Tongue (tissue), 1 donor: ENCODE measurements at regions not wholly inside any gene's neighbourhood (a gene's known extent, or its start where the extent isn't known, plus 50 kb on each side); places are given as distances from the start of the nearest gene placed in this dataset.
A peak's percentile ranks its signal among the peaks of the same experiment; 100 is the strongest.
"Not testable (repeated sequence)": the region's sequence is repeated elsewhere in the genome, so short reads cannot be mapped to it uniquely, and the experiment has no call there.

Source experiments
- DNase-seq: peaks from one replicate; pipeline ENCODE4 v3.0.0-alpha.2; 2015

DNA sequence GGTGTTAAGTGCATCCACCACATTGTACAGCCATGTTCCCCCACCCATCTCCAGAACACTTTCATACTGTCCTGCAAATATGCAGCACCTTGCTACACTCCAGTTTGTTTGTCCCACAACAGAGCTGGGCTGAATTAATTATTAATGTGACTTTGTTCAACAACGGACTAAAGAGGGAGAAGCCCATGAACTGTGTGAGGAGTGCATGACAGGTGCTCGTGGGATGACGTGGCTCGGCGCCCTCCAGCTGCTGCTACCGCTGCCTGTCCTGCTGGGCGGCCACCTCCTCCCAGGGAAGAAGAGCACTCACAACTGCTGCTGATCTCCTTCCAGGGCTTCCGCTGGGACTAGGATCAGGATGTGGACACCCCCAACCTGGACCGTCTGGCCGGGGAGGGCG, 111.2 kb upstream of the DEFB108B start:
- DNase-seq = not testable (repeated sequence)

DNA sequence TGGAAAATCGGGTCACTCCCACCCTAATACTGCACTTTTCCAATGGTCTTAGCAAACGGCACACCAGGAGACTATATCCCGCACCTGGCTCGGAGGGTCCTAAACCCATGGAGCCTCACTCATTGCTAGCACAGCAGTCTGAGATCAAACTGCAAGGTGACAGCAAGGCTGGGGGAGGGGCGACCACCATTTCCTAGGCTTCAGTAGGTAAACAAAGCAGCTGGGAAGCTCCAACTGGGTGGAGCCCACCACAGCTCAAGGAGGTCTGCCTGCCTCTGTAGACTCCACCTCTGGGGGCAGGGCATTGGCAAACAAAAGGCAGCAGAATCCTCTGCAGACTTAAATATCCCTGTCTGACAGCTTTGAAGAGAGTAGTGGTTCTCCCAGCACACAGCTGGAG, 109.0 kb upstream of the DEFB108B start:
- not testable (repeated sequence) for DNase-seq

DNA sequence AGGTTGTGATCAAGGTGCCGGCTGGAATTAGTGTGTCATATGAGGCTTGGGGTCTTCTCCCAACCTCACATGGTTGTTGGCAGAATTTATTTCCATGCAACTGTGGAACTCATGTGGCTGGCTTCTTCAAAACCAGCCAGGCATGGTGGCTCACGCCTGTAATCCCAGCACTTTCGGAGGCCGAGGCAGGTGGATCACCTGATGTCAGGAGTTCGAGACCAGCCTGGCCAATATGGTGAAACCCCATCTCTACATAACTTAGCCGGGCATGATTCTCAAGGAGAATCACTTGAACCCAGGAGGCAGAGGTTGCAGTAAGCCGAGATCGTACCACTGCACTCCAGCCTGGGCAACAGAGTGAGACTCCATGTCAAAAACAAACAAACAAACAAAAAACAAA, 102.3 kb upstream of the DEFB108B start:
- DNase-seq = not testable (repeated sequence)

DNA sequence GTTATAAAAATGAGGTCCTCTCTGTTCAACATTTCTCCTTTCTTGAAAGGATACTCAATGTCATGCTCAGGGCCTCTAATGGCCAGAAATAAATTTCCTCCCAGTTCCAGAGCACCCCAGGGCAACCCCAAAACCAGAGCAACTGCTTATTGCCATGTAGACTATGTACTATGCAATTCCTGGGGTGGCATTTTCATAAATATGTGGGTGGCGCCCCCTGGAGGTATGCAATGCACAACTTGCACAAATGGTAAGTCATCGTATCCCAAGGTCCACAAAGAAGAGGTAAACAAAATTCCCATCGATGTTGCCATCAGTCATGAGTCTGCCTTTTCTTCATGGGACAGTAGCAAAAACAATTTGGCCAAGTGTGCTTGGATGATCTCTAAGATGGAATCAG, 98.6 kb upstream of the DEFB108B start:
- not testable (repeated sequence) for DNase-seq

DNA sequence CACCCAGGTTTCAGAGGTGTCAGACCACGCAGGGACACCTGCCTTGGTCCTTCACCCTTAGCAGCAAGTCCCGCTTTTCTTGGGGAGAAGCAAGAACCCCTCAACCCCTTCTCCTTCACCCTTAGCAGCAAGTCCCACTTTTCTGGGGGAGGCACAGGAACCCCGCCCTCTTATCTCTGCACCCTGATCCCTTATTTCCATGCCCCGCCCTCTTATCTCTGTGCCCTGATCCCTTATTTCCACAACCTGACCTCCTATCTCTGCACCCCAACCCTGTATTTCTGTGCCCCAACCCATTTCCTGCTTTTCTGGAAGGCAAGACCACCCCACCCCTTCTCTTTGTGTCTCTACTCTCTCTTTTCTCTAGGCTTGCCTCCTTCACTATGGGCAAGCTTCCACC, 94.7 kb upstream of the DEFB108B start:
- not testable (repeated sequence) for DNase-seq

DNA sequence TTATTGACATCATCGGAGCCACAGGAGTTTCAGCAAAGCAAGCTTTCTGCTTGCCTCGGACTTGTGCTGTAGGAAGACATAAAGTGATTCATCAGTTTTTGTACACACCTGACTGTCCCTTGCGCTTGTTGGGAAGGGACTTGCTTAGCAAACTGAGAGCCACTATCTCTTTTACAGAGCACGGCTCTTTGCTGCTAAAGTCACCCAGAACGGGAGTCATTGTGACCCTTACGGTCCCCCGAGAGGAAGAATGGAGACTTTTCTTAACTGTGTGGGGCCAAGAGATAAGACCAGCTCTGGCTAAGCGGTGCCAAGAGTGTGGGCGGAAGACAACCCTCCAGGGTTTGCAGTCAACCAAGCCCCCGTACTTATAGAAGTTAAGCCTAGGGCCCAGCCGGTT, 89.6 kb upstream of the DEFB108B start:
- not testable (repeated sequence) for DNase-seq

DNA sequence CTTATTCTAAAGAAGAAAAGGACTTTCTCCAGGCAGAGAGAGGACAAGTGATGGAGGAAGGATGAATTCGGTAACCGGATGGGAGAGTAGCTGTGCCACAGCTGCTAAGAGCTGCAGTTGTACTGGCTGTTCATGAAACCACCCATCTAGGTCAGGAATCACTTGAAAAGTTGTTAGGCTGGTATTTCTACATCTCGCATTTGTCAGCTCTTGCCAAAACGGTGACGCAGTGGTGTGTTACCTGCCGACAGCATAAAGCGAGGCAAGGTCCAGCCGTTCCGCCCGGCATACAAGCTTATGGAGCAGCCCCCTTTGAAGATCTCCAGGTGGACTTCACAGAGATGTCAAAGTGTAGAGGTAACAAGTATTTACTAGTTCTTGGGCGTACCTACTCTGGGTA, 87.3 kb upstream of the DEFB108B start:
- DNase-seq = not testable (repeated sequence)

DNA sequence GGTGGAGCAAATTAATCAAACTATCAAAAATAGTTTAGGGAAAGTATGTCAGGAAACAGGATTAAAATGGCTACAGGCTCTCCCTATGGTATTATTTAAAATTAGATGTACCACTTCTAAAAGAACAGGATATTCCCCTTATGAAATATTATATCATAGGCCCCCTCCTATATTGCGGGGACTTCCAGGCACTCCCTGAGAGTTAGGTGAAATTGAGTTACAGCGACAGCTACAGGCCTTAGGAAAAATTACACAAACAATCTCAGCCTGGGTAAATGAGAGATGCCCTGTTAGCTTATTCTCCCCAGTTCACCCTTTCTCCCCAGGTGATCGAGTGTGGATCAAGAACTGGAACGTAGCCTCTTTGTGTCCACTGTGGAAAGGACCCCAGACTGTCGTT, 86.7 kb upstream of the DEFB108B start:
- not testable (repeated sequence) for DNase-seq

DNA sequence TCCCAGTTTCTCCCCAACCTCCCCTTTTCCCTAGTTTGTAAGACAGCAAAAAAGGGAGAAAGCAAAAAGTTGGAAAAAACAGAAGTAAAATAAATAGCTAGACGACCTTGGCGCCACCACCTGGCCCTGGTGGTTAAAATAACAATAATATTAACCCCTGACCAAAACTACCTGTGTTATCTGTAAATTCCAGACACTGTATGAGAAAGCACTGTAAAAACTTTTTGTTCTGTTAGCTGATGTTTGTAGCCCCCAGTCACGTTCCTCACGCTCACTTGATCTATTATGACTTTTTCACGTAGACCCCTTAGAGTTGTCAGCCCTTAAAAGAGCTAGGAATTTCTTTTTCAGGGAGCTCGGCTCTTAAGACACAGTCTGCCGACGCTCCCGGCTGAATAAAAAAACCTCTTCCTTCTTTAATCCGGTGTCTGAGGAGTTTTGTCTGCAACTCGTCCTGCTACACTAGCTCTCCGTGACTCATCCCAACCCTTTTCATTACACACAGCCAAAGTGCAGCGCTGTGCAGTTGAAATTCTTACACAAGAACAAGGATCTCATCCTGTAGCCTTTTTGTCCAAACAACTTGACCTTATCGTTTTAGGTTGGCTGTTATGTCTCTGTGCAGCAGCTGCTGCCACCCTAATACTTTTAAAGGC, 83.9 kb upstream of the DEFB108B start:
- DNase-seq = not testable (repeated sequence)

DNA sequence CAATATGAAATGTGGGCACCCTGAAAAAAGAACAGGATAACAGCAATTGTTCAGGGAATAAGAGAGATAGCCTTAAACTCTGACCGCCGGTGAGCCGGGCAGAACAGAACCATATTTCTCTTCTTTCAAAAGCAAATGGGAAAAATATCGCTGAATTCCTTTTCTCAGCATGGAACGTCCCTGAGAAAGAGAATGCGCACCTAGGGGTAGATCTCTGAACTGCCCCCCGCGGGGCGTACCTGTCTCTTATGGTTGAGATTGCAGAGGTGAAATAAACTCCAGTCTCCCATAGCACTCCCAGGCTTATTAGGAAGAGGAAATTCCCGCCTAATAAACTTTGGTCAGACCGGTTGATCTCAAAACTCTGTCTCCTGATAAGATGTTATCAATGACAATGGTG, 82.1 kb upstream of the DEFB108B start:
- DNase-seq = not testable (repeated sequence)

DNA sequence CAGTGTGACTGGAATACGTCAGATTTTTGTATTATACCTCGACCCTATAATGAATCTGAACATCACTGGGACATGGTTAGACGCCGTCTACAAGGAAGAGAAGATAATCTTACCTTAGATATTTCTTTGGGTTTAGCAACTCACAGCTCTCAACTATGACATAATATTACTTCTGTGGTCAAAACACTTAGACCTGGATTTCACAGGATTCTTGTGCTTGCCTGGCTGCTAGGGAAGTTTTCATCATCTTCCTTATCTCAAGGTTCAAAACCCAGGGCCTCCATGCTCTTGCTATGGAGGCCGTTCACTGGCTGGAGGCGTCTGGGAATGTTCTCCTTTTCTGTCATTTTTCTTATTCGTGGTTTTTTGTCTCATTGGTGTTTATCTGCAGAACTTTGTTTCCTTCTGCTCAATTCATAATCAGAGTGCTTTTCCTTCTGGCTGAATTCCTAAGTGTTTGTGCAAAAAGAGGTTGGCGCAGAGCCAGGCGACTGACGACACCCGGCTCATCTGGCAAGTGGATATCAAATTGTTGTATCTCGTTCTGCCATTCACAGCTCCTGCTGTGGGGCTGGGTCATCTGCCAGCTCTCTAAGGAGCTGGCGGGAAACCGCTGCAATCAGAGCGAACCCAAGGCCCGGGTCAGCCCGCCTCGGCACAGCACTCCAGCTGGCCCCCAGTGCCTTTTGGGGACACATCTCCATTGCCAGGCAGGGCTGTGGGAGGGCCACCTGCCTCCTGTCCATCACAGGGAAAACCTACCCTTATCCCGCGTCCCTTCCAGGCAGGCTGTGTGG, 68.1 kb upstream of the DEFB108B start:
- DNase-seq = peak; percentile 74

DNA sequence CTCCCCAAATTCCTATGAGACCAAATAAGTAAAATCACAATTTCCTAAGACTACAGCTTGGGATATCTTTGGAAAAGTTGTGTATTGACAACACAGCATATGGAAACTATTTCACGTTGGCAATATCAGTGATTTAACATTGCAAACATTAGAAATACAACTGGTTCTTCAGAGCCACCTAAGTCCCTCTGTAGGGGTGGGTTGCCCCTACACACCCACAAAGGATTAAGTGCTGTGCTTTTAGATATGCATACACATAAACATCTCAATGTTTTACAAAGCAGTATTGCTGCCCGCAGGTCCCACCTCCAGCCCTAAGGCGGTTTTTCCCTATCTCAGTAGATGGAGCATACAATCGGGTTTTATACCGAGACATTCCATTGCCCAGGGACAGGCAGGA, 66.0 kb upstream of the DEFB108B start:
- not testable (repeated sequence) for DNase-seq

DNA sequence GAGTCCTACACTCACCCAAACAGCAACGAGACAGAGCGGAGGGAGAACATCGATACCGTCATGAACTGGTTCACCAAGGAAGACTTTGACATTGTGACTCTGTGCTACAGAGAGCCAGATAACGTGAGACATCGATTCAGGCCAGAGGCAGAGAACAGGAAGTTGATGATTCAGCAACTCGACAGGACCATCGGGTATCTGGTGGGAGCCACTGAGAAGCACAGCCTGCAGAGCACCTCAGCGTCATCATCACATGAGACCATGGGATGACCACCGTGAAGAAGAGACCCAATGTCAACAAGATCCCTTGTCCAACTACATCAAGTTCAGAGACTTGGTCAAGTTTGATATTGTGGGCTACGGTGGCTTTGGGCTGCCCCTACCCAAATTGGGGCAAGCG, 60.8 kb upstream of the DEFB108B start:
- DNase-seq = not testable (repeated sequence)

DNA sequence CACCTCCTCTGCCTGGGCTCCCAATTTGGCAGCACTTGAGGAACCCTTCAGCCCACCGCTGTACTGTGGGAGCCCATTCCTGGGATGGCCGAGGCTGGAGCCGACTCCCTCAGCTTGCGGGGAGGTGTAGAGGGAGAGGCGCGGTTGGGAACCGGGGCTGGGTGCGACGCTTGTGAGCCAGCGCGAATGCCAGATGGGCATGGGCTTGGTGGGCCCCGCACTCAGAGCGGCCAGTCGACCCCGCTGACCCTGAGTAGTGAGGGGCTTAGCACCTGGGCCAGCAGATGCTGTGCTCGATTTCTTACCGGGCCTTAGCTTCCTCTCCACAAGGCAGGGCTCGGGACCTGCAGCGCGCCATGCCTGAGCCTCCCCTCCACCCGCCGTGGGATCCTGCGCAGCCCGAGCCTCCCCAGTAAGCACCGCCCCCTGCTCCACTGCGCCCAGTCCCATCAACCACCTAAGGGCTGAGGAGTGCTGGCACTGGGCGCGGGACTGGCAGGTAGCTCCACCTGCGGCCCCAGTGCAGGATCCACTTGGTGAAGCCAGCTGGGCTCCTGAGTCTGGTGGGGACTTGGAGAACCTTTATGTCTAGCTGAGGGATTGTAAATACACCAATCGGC, 58.3 kb upstream of the DEFB108B start:
- DNase-seq = no peak

DNA sequence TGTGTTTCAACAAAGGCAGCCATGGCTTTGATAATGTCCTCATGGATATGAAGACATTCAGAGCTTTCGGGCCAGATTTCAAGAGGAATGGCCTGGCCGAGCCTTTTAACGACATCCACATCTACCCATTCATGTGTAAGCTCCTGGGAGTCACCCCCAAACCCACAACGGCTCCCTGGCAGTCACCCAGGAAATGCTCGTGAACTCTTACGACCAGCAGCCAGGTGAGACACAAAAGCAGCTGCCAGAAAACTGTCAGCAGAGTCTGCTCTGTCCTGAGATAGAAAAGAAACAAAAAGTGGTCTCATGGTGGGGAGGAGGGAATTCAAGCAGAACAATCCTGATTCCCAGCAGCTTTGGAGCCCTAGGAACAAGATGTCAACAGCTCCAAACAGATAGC, 52.9 kb upstream of the DEFB108B start:
- DNase-seq = not testable (repeated sequence)

DNA sequence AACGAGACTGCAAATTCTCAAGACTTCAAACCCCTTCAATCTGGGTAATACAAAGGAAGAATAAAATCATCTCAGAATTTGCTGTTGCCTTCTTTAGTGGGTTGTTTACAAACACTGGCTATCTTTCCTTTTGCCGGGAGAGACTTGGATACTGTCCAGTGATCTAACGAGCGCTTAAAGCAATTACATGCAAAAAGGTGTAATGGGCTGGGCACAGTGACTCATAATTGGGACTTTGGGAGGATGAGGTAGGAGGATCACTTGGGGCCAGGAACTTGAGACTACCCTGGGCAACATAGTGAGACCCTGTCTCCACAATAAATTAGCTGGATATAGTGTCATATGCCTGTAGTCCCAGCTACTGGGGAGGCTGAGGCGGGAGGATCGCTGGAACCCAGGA, 52.2 kb upstream of the DEFB108B start:
- not testable (repeated sequence) for DNase-seq

DNA sequence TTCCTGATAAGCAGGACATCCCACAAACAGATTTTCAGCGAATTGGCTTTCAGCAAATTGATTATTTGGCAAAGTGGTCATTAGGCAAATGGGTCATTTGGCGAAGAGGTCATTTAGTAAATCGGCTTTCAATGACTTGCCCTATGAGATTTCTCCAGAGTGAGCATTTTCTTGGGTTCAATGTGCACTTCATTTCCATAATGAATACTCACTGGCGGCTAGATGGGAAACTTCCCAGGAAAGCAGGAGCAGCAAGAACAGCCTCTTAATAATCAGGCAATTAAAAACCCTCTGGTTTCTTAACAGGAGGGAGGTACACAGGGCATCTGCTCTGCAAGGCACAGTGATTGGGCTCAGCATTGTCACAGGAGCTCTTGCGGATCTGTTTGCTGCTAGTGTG, 51.5 kb upstream of the DEFB108B start:
- not testable (repeated sequence) for DNase-seq

DNA sequence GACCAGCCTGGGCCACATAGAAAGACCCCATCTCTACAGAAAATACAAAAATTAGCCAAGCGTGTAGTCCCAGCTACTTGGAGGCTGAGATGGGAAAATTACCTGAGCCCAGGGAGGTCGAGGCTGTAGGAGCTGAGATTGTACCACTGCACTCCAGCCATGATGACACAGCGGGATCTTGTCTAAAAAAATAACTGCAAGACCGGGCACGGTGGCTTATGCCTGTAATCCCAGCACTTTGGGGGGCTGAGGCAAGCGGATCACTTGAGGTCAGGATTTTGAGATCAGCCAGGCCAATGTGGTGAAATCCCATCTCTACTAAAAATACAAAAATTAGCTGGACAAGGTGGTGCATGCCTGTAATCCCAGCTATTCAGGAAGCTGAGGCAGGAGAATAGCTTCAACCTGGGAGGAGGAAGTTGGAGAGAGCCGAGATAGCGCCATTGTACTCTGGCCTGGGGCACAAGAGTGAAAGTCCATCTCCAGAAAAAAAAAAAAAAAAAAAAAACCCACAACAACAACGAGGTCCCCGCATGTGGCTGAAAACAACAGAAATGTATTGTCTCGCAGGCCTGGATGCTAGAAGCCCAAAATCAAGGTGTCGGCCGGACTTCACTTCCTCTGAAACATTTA, 50.7 kb upstream of the DEFB108B start:
- DNase-seq = not testable (repeated sequence)

DNA sequence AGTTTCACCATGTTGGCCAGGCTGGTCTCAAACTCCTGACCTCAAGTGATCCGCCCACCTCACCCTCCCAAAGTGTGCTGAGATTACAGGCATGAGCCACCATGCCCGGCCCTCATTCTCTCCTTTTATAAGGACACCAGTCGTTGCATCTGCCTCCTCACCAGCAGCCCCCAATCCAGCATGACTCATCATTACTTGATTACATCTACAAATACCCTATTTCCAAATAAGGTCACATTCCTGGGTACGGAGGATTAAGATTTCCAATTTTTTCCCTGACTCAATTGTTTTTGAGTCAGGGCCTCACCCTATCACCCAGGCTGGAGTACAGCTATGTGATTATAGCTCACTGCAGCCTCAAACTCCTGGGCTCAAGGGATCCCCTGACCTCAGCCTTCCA, 49.8 kb upstream of the DEFB108B start:
- DNase-seq = not testable (repeated sequence)
